Muscle of leg (tissue), 3 donors: ENCODE measurements at regions not wholly inside any gene's neighbourhood (a gene's known extent, or its start where the extent isn't known, plus 50 kb on each side); places are given as distances from the start of the nearest gene placed in this dataset.
"Not testable (repeated sequence)": the region's sequence is repeated elsewhere in the genome, so short reads cannot be mapped to it uniquely, and the experiment has no call there.

Source experiments
- DNase-seq: peaks from one replicate; pipeline ENCODE4 v3.0.0; 2013
- H3K27ac ChIP-seq: one replicate; pipeline ENCODE4 v1.5.1; 2013; ENCODE audit warnings: mild to moderate bottlenecking, low read length, control low read depth
- H3K27me3 ChIP-seq: one replicate; pipeline ENCODE4 v1.6.1; 2013; ENCODE audit warnings: low read length; ENCODE audit not compliant: control insufficient read depth, insufficient read depth
- H3K36me3 ChIP-seq: one replicate; pipeline ENCODE4 v1.6.1; 2013; ENCODE audit warnings: low read length; ENCODE audit not compliant: control insufficient read depth, insufficient read depth
- H3K4me1 ChIP-seq: one replicate; pipeline ENCODE4 v1.6.1; 2013; ENCODE audit warnings: low read length; ENCODE audit not compliant: control insufficient read depth, insufficient read depth
- H3K4me3 ChIP-seq: one replicate; pipeline ENCODE4 v1.5.1; 2013; ENCODE audit warnings: low read length, control low read depth
- H3K9me3 ChIP-seq: replicated peaks from 2 replicates; pipeline ENCODE4 v1.6.1; 2013; ENCODE audit warnings: low read depth, low read length; ENCODE audit not compliant: control insufficient read depth
- WGBS: methylation state at CpG from one replicate; pipeline ENCODE4 v1.1.5; 2013; ENCODE audit warnings: missing lambda C conversion rate; ENCODE audit not compliant: insufficient coverage; 5-methylcytosine and 5-hydroxymethylcytosine counted together

DNA sequence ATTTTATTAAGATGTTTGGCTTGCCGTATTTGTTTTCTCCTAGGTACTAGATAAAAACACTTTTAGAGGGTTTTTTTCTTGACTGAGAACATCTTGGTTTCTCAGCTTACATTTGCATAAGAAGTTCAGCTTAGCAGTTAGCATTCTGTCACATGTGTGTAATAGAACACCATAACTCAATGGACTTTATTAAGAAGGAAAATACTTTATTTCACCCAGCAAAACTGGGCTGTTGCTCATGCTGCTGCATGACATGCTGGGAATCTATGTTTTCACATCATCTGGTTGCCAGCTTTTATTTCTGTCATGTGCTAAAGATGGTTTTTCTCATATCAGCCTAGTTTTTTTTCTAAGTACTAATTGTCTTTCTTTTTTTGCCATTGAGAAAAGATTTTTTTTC, 144.6 kb downstream of the UTRN start:
- H3K9me3 ChIP-seq, result no peaks in the 10 kb centered on the region
- WGBS, result no CpG with 5 or more reads among the region's 1 CpG
- H3K36me3 ChIP-seq, result peaks cover 13% of the 10 kb centered on the region
- no peak for DNase-seq
- H3K27me3 ChIP-seq, result no peaks in the 10 kb centered on the region
- no peak overlapping the region for H3K4me3 ChIP-seq
- H3K27ac ChIP-seq, result no peak overlapping the region
- no peaks in the 10 kb centered on the region for H3K4me1 ChIP-seq

DNA sequence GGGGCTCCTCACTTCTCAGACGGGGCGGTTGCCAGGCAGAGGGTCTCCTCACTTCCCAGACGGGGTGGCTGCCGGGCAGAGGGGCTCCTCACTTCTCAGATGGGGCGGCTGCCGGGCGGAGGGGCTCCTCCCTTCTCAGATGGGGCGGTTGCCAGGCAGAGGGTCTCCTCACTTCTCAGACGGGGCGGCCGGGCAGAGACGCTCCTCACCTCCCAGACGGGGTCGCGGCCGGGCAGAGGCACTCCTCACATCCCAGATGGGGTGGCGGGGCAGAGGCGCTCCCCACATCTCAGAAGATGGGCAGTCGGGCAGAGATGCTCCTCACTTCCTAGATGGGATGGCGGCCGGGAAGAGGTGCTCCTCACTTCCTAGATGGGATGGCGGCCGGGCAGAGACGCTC, 148.3 kb downstream of the UTRN start:
- H3K4me3 ChIP-seq, H3K27ac ChIP-seq, H3K4me1 ChIP-seq, H3K27me3 ChIP-seq, H3K9me3 ChIP-seq, DNase-seq: not testable (repeated sequence)
- WGBS, result 90% methylated on average over 6 of the region's 24 CpGs
- peaks cover 20% of the 10 kb centered on the region for H3K36me3 ChIP-seq

DNA sequence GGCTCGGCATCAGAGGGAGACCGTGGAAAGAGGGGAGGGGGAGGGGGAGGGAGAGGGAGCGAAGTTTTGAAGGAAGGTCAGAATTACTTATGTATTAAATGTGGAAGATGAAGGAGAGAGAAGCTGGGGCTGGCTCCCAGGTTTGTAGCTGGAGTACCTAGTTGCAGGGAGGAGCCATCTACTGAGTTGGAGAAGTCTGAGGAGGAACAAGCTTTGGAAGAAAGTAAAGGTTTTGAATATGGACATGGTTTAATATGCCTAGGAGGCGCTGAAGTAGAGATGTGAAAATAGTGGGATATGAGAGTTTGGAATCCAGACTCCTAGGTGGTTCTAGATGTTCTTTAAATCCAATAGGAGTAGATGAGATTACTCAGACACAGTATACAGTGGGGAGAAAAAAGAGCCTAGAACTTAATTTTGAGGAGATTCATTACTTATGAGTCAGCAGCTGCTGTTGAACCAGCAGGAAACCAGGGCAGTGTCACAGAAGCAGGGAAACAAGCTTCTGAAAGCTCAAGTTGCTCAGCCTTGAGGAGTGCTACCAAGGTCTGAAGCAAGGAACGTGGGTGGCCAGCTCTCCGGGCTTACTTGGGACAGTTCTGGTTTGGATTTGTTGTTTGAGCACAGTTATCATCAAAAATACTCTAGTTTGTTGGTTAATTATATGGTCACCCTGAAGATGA, 149.3 kb downstream of the UTRN start:
- H3K27me3 ChIP-seq, result no peaks in the 10 kb centered on the region
- H3K27ac ChIP-seq, result no peak overlapping the region
- no peaks in the 10 kb centered on the region for H3K9me3 ChIP-seq
- WGBS, result 95% methylated on average over 4 of the region's 6 CpGs
- H3K36me3 ChIP-seq, result peaks cover 27% of the 10 kb centered on the region
- H3K4me3 ChIP-seq, result no peak overlapping the region
- no peaks in the 10 kb centered on the region for H3K4me1 ChIP-seq
- DNase-seq, result no peak

DNA sequence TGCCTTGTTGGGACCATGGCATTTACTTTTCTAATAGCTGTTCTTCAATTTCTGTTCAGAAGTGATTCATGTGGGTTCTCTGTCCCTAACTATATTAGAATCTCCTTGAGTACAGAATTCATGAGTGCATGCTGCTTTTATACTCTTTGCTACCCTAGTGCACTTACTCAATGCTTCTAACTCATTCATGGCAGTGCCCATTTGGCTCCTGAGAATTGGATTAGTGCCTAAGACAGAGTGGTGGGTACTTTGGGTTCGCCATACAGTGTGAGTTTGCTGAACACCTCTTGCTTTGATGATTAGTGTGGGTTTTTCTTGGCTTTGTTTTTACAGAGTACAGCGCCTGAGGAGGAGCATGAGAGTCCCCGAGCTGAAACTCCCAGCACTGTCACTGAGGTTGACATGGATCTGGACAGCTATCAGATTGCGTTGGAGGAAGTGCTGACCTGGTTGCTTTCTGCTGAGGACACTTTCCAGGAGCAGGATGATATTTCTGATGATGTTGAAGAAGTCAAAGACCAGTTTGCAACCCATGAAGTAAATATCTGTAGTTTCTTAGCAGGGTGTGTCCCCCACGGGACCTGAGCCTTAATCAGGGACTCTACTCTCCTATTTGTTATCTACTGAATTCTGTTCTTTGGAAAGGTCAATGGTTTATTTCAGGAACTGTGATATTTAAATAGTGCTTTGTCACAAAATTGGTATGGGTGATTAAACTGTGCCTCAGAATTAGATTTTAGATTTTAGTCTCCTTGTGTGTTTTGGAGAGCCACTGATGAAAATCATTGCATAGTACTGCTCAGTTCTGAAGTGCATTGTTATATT, 150.7 kb downstream of the UTRN start:
- DNase-seq, result no peak
- no peaks in the 10 kb centered on the region for H3K9me3 ChIP-seq
- no peak overlapping the region for H3K27ac ChIP-seq
- H3K27me3 ChIP-seq, result no peaks in the 10 kb centered on the region
- H3K36me3 ChIP-seq, result peaks cover 34% of the 10 kb centered on the region
- H3K4me1 ChIP-seq, result no peaks in the 10 kb centered on the region
- WGBS, result 82% methylated on average over 3 of the region's 5 CpGs
- H3K4me3 ChIP-seq, result no peak overlapping the region

DNA sequence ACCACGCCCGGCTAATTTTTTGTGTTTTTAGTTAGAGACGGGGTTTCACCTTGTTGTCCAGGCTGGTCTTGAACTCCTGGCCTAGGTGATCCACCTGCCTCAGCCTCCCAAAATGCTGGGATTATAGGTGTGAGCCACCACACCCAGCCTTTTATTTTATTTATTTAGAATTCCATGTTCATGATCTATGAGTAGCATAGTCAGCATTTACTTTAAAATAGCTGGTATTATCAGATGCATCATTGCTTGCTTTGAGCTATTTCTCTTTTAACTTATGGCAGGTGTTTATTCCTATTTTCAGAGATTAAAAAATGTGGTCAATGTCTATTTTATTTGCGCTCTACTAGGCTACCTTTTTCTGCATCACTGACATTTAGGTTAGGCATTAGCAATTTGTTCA, 152.0 kb downstream of the UTRN start:
- DNase-seq, result no peak
- no peak overlapping the region for H3K4me3 ChIP-seq
- H3K27me3 ChIP-seq, result no peaks in the 10 kb centered on the region
- H3K27ac ChIP-seq, result no peak overlapping the region
- WGBS, result no CpG with 5 or more reads among the region's 4 CpGs
- peaks cover 42% of the 10 kb centered on the region for H3K36me3 ChIP-seq
- no peaks in the 10 kb centered on the region for H3K9me3 ChIP-seq
- H3K4me1 ChIP-seq, result no peaks in the 10 kb centered on the region

DNA sequence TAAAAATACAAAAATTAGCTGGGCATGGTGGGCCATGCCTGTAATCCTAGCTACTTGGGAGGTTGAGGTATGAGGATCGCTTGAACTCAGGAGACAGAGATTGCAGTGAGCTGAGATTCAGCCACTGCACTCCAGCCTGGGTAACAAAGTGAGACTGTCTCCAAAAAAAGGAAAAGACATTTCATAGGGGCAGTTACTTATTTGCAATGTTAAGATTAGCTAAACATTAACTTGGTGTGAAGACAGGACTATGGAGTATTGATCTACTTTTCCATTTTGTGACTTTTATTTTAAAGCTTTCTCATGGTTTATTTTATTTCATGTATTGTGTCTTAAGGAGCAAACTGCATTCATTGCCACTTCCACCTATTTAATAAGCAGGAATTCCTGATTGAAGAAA, 153.0 kb downstream of the UTRN start:
- DNase-seq, result no peak
- no peak overlapping the region for H3K27ac ChIP-seq
- WGBS, result 100% methylated on average over 1 of the region's 1 CpG
- no peaks in the 10 kb centered on the region for H3K9me3 ChIP-seq
- H3K27me3 ChIP-seq, result no peaks in the 10 kb centered on the region
- no peak overlapping the region for H3K4me3 ChIP-seq
- H3K4me1 ChIP-seq, result no peaks in the 10 kb centered on the region
- H3K36me3 ChIP-seq, result peaks cover 49% of the 10 kb centered on the region

DNA sequence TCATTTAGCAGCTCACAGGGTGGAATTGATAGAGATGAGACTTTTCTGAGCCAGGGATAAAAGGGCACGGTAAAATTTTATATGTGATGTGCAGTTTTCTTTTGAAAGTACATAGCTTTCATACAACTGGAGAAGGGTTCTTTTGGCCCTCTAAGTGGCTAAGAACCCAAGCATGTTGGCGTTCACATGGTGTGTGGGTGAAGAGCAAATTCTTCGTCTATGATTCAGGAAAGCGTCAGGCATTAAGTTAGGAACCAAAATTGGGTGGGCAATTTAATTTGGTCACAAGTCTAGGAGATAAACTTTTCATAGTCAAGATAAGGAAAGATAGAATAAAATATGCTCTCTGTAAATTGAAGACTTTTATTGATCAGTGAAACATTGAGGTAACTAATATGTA, 153.9 kb downstream of the UTRN start:
- 85% methylated on average over 3 of the region's 4 CpGs for WGBS
- no peak for DNase-seq

DNA sequence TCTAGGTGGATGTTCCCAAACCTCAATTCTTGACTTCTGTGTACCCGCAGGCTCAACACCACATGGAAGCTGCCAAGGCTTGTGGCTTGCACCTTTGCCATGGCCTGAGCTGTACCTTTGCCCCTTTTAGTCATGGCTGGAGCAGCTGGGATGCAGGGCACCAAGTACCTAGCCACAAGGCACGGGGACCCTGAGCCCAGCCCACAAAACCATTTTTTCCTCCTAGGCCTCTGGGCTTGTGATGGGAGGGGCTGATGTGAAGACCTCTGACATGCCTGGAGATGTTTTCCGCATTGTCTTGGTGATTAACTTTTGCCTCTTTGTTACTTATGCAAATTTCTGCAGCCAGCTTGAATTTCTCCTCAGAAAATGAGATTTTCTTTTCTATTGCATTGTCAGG, 156.7 kb downstream of the UTRN start:
- H3K36me3 ChIP-seq, result peaks cover 49% of the 10 kb centered on the region

More for the DNA sequence above, 153.9 kb downstream of the UTRN start:
- Histone ChIP-seq H3K4me1 (no peaks in the 10 kb centered on the region), H3K4me3 (no peak overlapping the region), H3K27me3 (no peaks in the 10 kb centered on the region), H3K27ac (no peak overlapping the region), H3K9me3 (no peaks in the 10 kb centered on the region), H3K36me3 (peaks cover 49% of the 10 kb centered on the region)

DNA sequence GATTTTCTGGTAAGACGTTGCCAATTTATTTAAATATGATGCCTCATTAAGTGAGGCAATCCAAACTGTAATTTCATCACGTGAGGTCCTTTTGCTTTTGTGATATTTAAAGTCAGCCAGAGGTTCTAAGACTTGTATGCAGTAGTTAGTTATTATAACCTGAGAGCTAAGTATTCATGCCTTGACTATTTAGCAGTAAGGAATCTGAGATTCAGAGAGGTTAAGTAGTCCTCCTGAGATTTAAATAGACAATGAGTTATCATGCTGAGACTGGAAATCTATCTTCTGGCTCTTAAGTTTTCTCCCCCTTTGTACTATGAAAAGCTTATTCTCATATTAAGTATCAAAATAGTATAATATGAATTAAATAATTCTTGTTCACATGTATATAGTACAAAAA, 158.0 kb downstream of the UTRN start:
- H3K4me1 ChIP-seq, result no peaks in the 10 kb centered on the region
- peaks cover 46% of the 10 kb centered on the region for H3K36me3 ChIP-seq
- no peak overlapping the region for H3K4me3 ChIP-seq
- H3K27ac ChIP-seq, result no peak overlapping the region
- WGBS, result no CpG with 5 or more reads among the region's 2 CpGs
- no peak for DNase-seq
- H3K27me3 ChIP-seq, result no peaks in the 10 kb centered on the region
- H3K9me3 ChIP-seq, result no peaks in the 10 kb centered on the region

More for the DNA sequence above, 156.7 kb downstream of the UTRN start:
- DNase-seq, H3K9me3 ChIP-seq, H3K27me3 ChIP-seq, H3K27ac ChIP-seq, H3K4me3 ChIP-seq, H3K4me1 ChIP-seq: not testable (repeated sequence)
- WGBS, result 94% methylated on average over 1 of the region's 3 CpGs

DNA sequence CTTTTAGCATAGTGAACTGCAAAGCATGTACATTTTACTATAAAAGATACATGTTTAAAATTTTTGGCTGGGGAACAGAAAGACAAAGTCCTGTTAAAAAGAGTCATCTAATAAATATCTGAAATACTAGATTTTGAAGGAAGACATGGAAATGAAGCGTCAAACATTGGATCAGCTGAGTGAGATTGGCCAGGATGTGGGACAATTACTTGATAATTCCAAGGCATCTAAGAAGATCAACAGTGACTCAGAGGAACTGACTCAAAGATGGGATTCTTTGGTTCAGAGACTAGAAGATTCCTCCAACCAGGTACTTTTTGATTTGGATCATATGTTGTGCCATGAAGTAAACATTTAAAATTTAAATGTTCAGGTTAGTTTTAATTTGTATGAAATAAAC, 162.3 kb downstream of the UTRN start:
- Histone ChIP-seq H3K4me3 (no peak overlapping the region), H3K9me3 (no peaks in the 10 kb centered on the region), H3K36me3 (peaks cover 25% of the 10 kb centered on the region), H3K27me3 (no peaks in the 10 kb centered on the region), H3K27ac (no peak overlapping the region), H3K4me1 (no peaks in the 10 kb centered on the region)
- 100% methylated on average over 1 of the region's 1 CpG for WGBS
- no peak for DNase-seq
